ENCODE measurements at regions not wholly inside any gene's neighbourhood (a gene's known extent, or its start where the extent isn't known, plus 50 kb on each side); places are given as distances from the start of the nearest gene placed in this dataset.
"Not testable (repeated sequence)": the region's sequence is repeated elsewhere in the genome, so short reads cannot be mapped to it uniquely, and the experiment has no call there.

DNA sequence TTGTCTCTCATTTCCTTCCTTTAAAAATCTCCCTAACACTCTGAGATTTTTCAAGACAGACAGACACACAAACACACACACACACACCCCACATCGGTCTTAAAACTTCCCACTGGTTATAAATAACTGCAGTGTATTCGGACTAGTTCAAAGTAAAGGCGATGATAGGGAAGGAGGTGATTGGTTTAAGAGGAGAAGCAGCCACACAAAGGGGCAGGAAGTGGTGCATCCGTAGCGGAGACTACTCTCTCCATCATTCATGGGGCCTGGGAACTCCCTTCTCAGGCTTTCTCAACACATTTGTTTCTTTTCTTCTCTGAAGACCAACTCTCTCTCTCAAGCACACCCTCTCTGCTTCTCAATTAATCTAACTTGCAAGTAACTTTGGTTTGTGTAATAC, 149.1 kb upstream of the DPP10 start:
- Histone ChIP-seq H3K4me2 (ENCODE audit: low read length) (no peak overlapping the region), H3K4me3 (ENCODE audit: low read length) (no peak overlapping the region), H3K79me2 (ENCODE audit: low read length) (no peaks in the 10 kb centered on the region), H2AFZ (ENCODE audit: low read length) (no peak overlapping the region), H3K9me3 (ENCODE audit: low read length) (no peaks in the 10 kb centered on the region), H3K4me1 (ENCODE audit: insufficient read depth, low read length) (no peaks in the 10 kb centered on the region), H3F3A (ENCODE audit: low read length, unreplicated experiment) (no peaks in the 10 kb centered on the region), H4K20me1 (ENCODE audit: low read length) (no peaks in the 10 kb centered on the region), H3K9me2 (replicated peaks; ENCODE audit: low read length) (no peaks in the 10 kb centered on the region), H3K27ac (ENCODE audit: low read length) (no peak overlapping the region), H3K9ac (ENCODE audit: low read length) (no peak overlapping the region), H3K36me3 (ENCODE audit: low read depth, low read length) (no peaks in the 10 kb centered on the region), H3K27me3 (ENCODE audit: low read length) (peaks cover 50% of the 10 kb centered on the region)
- intact Hi-C loops (cut with micrococcal nuclease) = no loop called here
- ChIA-PET POLR2A (ENCODE audit: unreplicated experiment) (no interaction called here), CTCF (no interaction called here)
- ATAC-seq = no peak
- BruUV-seq (replicated peaks) = no TSS peak
- no peak for DNase-seq
- TF ChIP-seq EZH2phosphoT487 (IDR thresholded peaks at IDR 0.05; ENCODE audit: borderline replicate concordance, low read length) = no peak
- no peak for TF ChIP-seq CTCF (conservative IDR thresholded peaks at IDR 0.05; ENCODE audit: low read depth, low read length)
- no peak for TF ChIP-seq EZH2 (IDR thresholded peaks at IDR 0.05; ENCODE audit: low read length, unreplicated experiment)

GRCh38 chr2:114294741-114295140, 147.7 kb upstream of the DPP10 start:
- Histone ChIP-seq H3K36me3 (ENCODE audit: low read depth, low read length) (no peaks in the 10 kb centered on the region), H3F3A (ENCODE audit: low read length, unreplicated experiment) (no peaks in the 10 kb centered on the region), H3K27me3 (ENCODE audit: low read length) (peaks cover 50% of the 10 kb centered on the region), H3K9ac (ENCODE audit: low read length) (no peak overlapping the region), H2AFZ (ENCODE audit: low read length) (no peak overlapping the region), H3K4me3 (ENCODE audit: low read length) (no peak overlapping the region), H3K4me1 (ENCODE audit: insufficient read depth, low read length) (no peaks in the 10 kb centered on the region), H3K27ac (ENCODE audit: low read length) (no peak overlapping the region), H4K20me1 (ENCODE audit: low read length) (no peaks in the 10 kb centered on the region), H3K79me2 (ENCODE audit: low read length) (no peaks in the 10 kb centered on the region), H3K9me2 (replicated peaks; ENCODE audit: low read length) (no peaks in the 10 kb centered on the region), H3K9me3 (ENCODE audit: low read length) (no peaks in the 10 kb centered on the region), H3K4me2 (ENCODE audit: low read length) (no peak overlapping the region)
- TF ChIP-seq EZH2phosphoT487 (IDR thresholded peaks at IDR 0.05; ENCODE audit: borderline replicate concordance, low read length) (no peak), CTCF (conservative IDR thresholded peaks at IDR 0.05; ENCODE audit: low read depth, low read length) (no peak), EZH2 (IDR thresholded peaks at IDR 0.05; ENCODE audit: low read length, unreplicated experiment) (no peak)
- ChIA-PET CTCF (no interaction called here), POLR2A (ENCODE audit: unreplicated experiment) (no interaction called here)
- BruUV-seq (replicated peaks) = no TSS peak
- no peak for ATAC-seq
- intact Hi-C loops (cut with micrococcal nuclease) = no loop called here
- no peak for DNase-seq

DNA sequence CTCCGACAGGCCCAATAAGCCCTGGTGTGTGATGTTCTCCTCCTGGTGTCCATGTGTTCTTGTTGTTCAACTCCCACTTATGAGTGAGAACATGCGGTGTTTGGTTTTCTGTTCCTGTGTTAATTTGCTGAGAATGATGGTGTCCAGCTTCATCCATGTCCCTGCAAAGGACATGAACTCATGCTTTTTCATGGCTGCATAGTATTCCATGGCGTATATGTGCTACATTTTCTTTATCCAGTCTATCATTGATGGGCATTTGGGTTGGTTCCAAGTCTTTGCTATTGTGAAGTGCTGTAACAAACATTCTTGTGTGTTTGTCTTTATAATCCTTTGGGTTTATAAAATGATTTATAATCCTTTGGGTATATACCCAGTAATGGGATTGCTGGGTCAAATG, 142.1 kb upstream of the DPP10 start:
- H3K9ac ChIP-seq (ENCODE audit: low read length); H3K36me3 ChIP-seq (ENCODE audit: low read depth, low read length); H3K9me2 ChIP-seq (replicated peaks; ENCODE audit: low read length); POLR2A ChIA-PET (ENCODE audit: unreplicated experiment); intact Hi-C loops (cut with micrococcal nuclease); H3K4me1 ChIP-seq (ENCODE audit: insufficient read depth, low read length); BruUV-seq (replicated peaks); H2AFZ ChIP-seq (ENCODE audit: low read length); H3K4me3 ChIP-seq (ENCODE audit: low read length); H3K4me2 ChIP-seq (ENCODE audit: low read length); H3F3A ChIP-seq (ENCODE audit: low read length, unreplicated experiment); H4K20me1 ChIP-seq (ENCODE audit: low read length); DNase-seq; CTCF ChIA-PET; H3K27ac ChIP-seq (ENCODE audit: low read length); ATAC-seq; H3K79me2 ChIP-seq (ENCODE audit: low read length); H3K9me3 ChIP-seq (ENCODE audit: low read length): not testable (repeated sequence)
- H3K27me3 ChIP-seq (ENCODE audit: low read length) = peaks cover 20% of the 10 kb centered on the region

Measured in PC-3 (cell line).